ENCODE measurements at regions not wholly inside any gene's neighbourhood (a gene's known extent, or its start where the extent isn't known, plus 50 kb on each side); places are given as distances from the start of the nearest gene placed in this dataset.
"Not testable (repeated sequence)": the region's sequence is repeated elsewhere in the genome, so short reads cannot be mapped to it uniquely, and the experiment has no call there.

- Mint-ChIP-seq H3K36me3 (ENCODE audit: insufficient read depth, unreplicated experiment) (no peaks in the 10 kb centered on the region), H3K4me3 (ENCODE audit: unreplicated experiment) (no peak overlapping the region), H3K27me3 (ENCODE audit: insufficient read depth, unreplicated experiment) (peaks cover 6% of the 10 kb centered on the region), H3K9me3 (ENCODE audit: unreplicated experiment) (no peaks in the 10 kb centered on the region), H3K27ac (ENCODE audit: unreplicated experiment) (no peak overlapping the region), H3K4me1 (ENCODE audit: low read depth, unreplicated experiment) (no peaks in the 10 kb centered on the region)
- Histone ChIP-seq H3K36me3 (ENCODE audit: control insufficient read depth, insufficient read depth, low read length) (no peaks in the 10 kb centered on the region), H3K4me3 (ENCODE audit: low read depth, low read length) (no peak overlapping the region), H3K4me1 (no peaks in the 10 kb centered on the region), H3K9me3 (no peaks in the 10 kb centered on the region), H3K27me3 (replicated peaks; ENCODE audit: control insufficient read depth, insufficient read depth, low read length) (no peaks in the 10 kb centered on the region)
- CTCF ChIA-PET = no interaction called here
- DNase-seq = no peak
- BruUV-seq (replicated peaks) = no TSS peak
- POLR2A ChIA-PET = no interaction called here
- no peak for TF ChIP-seq CTCF (IDR thresholded peaks at IDR 0.05; ENCODE audit: insufficient read depth in 1 of 2, low read depth in 1 of 2, low read length in 1 of 2, severe bottlenecking in 1 of 2, unreplicated experiment in 1 of 2)
- intact Hi-C loops (cut with micrococcal nuclease; ENCODE audit: unreplicated experiment) = no loop called here
These were observed 487.5 kb downstream of the TMEM121 start for GRCh38 chr14:106013879-106014376.

- H3K4me3 ChIP-seq (ENCODE audit: low read depth, low read length); H3K27me3 ChIP-seq (replicated peaks; ENCODE audit: control insufficient read depth, insufficient read depth, low read length); H3K27me3 Mint-ChIP-seq (ENCODE audit: insufficient read depth, unreplicated experiment); H3K4me1 ChIP-seq; DNase-seq; intact Hi-C loops (cut with micrococcal nuclease; ENCODE audit: unreplicated experiment); H3K36me3 Mint-ChIP-seq (ENCODE audit: insufficient read depth, unreplicated experiment); H3K9me3 ChIP-seq; H3K4me1 Mint-ChIP-seq (ENCODE audit: low read depth, unreplicated experiment); BruUV-seq (replicated peaks); H3K4me3 Mint-ChIP-seq (ENCODE audit: unreplicated experiment); H3K9me3 Mint-ChIP-seq (ENCODE audit: unreplicated experiment); POLR2A ChIA-PET; H3K27ac Mint-ChIP-seq (ENCODE audit: unreplicated experiment); H3K36me3 ChIP-seq (ENCODE audit: control insufficient read depth, insufficient read depth, low read length): not testable (repeated sequence)
- CTCF ChIA-PET = interaction anchor here (0.5 kb wide), 1 partner anchor 22 kb away, joined by 3 read pairs; no protein-coding TSS in a partner anchor
These were observed 491.6 kb downstream of the TMEM121 start for GRCh38 chr14:106017952-106018351.

- intact Hi-C loops (cut with micrococcal nuclease; ENCODE audit: unreplicated experiment) = no loop called here
- Histone ChIP-seq H3K36me3 (ENCODE audit: control insufficient read depth, insufficient read depth, low read length) (no peaks in the 10 kb centered on the region), H3K4me1 (no peaks in the 10 kb centered on the region), H3K27me3 (replicated peaks; ENCODE audit: control insufficient read depth, insufficient read depth, low read length) (no peaks in the 10 kb centered on the region), H3K4me3 (ENCODE audit: low read depth, low read length) (no peak overlapping the region), H3K9me3 (peaks cover 12% of the 10 kb centered on the region; the same call in 1 of the 2 replicates)
- no peaks in the 10 kb centered on the region for H3K4me1 Mint-ChIP-seq (ENCODE audit: low read depth, unreplicated experiment)
- ChIA-PET CTCF (no interaction called here), POLR2A (no interaction called here)
- BruUV-seq (replicated peaks) = no TSS peak
- no peak overlapping the region for H3K27ac Mint-ChIP-seq (ENCODE audit: unreplicated experiment)
- no peak for TF ChIP-seq CTCF (IDR thresholded peaks at IDR 0.05; ENCODE audit: insufficient read depth in 1 of 2, low read depth in 1 of 2, low read length in 1 of 2, severe bottlenecking in 1 of 2, unreplicated experiment in 1 of 2)
- no peak for DNase-seq
- H3K9me3 Mint-ChIP-seq (ENCODE audit: unreplicated experiment) = peaks cover 16% of the 10 kb centered on the region
- H3K27me3 Mint-ChIP-seq (ENCODE audit: insufficient read depth, unreplicated experiment) = no peaks in the 10 kb centered on the region
- no peaks in the 10 kb centered on the region for H3K36me3 Mint-ChIP-seq (ENCODE audit: insufficient read depth, unreplicated experiment)
- no peak overlapping the region for H3K4me3 Mint-ChIP-seq (ENCODE audit: unreplicated experiment)
These were observed 495.4 kb downstream of the TMEM121 start for GRCh38 chr14:106021832-106022231.

GRCh38 chr14:106022648-106023047, 496.3 kb downstream of the TMEM121 start:
- H3K4me1 ChIP-seq; POLR2A ChIA-PET; CTCF ChIA-PET; H3K27me3 Mint-ChIP-seq (ENCODE audit: insufficient read depth, unreplicated experiment); H3K36me3 ChIP-seq (ENCODE audit: control insufficient read depth, insufficient read depth, low read length); intact Hi-C loops (cut with micrococcal nuclease; ENCODE audit: unreplicated experiment); DNase-seq; H3K36me3 Mint-ChIP-seq (ENCODE audit: insufficient read depth, unreplicated experiment); H3K27ac Mint-ChIP-seq (ENCODE audit: unreplicated experiment); H3K4me3 Mint-ChIP-seq (ENCODE audit: unreplicated experiment); H3K27me3 ChIP-seq (replicated peaks; ENCODE audit: control insufficient read depth, insufficient read depth, low read length); H3K4me1 Mint-ChIP-seq (ENCODE audit: low read depth, unreplicated experiment); BruUV-seq (replicated peaks); H3K4me3 ChIP-seq (ENCODE audit: low read depth, low read length): not testable (repeated sequence)
- H3K9me3 ChIP-seq = peaks cover 12% of the 10 kb centered on the region; the same call in 1 of the 2 replicates
- peaks cover 16% of the 10 kb centered on the region for H3K9me3 Mint-ChIP-seq (ENCODE audit: unreplicated experiment)
